NT2/D1 (cell line): ENCODE measurements at regions not wholly inside any gene's neighbourhood (a gene's known extent, or its start where the extent isn't known, plus 50 kb on each side); places are given as distances from the start of the nearest gene placed in this dataset.
"Not testable (repeated sequence)": the region's sequence is repeated elsewhere in the genome, so short reads cannot be mapped to it uniquely, and the experiment has no call there.

Source experiments
- DNase-seq: peaks from one replicate; pipeline ENCODE4 v3.0.0-alpha.2; 2011; ENCODE audit warnings: low read depth, low spot score
- H3K27me3 ChIP-seq: 2 replicates; pipeline ENCODE4 v1.6.0; 2011; ENCODE audit warnings: mild to moderate bottlenecking; ENCODE audit not compliant: insufficient read length, insufficient read depth
- H3K36me3 ChIP-seq: 2 replicates; pipeline ENCODE4 v1.6.1; 2011; ENCODE audit warnings: mild to moderate bottlenecking, low read length, mixed read lengths; ENCODE audit not compliant: insufficient read depth, insufficient read length
- H3K4me1 ChIP-seq: 2 replicates; pipeline ENCODE4 v1.5.1; 2011; ENCODE audit not compliant: insufficient read depth, insufficient read length
- H3K4me3 ChIP-seq: 2 replicates; pipeline ENCODE4 v1.5.1; 2011; ENCODE audit warnings: low read depth; ENCODE audit not compliant: insufficient read length
- H3K9ac ChIP-seq: 2 replicates; pipeline ENCODE4 v1.6.0; 2011; ENCODE audit warnings: low read depth; ENCODE audit not compliant: insufficient read length
- H3K9me3 ChIP-seq: 2 replicates; pipeline ENCODE4 v1.5.1; 2011; ENCODE audit warnings: mild to moderate bottlenecking, low read length; ENCODE audit not compliant: insufficient read depth
- SUZ12 ChIP-seq: IDR thresholded peaks from 2 replicates; pipeline ENCODE4 v1.6.1; 2011; ENCODE audit not compliant: insufficient read length, insufficient read depth; ENCODE audit errors: extremely low read depth
- YY1 ChIP-seq: IDR thresholded peaks from 2 replicates; pipeline ENCODE4 v1.6.1; 2011; ENCODE audit not compliant: insufficient read length, insufficient read depth
- ZNF274 ChIP-seq: IDR thresholded peaks from 2 replicates; pipeline ENCODE4 v1.6.1; 2011; ENCODE audit warnings: mild to moderate bottlenecking, low read depth, low read length

GRCh38 chr6:1164600-1164999, 147.3 kb upstream of the FOXQ1 start:
- DNase-seq: no peak
- Histone ChIP-seq H3K9me3 (no peaks in the 10 kb centered on the region), H3K4me3 (no peak overlapping the region), H3K4me1 (no peaks in the 10 kb centered on the region), H3K9ac (no peak overlapping the region), H3K36me3 (no peaks in the 10 kb centered on the region), H3K27me3 (no peaks in the 10 kb centered on the region)
- TF ChIP-seq YY1 (no peak), SUZ12 (no peak), ZNF274 (no peak)

GRCh38 chr6:1163501-1163900, 148.4 kb upstream of the FOXQ1 start:
- DNase-seq: no peak
- Histone ChIP-seq H3K36me3 (no peaks in the 10 kb centered on the region), H3K9me3 (no peaks in the 10 kb centered on the region), H3K9ac (no peak overlapping the region), H3K4me3 (no peak overlapping the region), H3K27me3 (no peaks in the 10 kb centered on the region), H3K4me1 (no peaks in the 10 kb centered on the region)
- TF ChIP-seq SUZ12 (no peak), ZNF274 (no peak), YY1 (no peak)

- no peak for DNase-seq
- no peaks in the 10 kb centered on the region for H3K27me3 ChIP-seq
These were observed 149.3 kb upstream of the FOXQ1 start for GRCh38 chr6:1162367-1163275.

GRCh38 chr6:1156411-1156810, 155.5 kb upstream of the FOXQ1 start:
- not testable (repeated sequence) for H3K36me3 ChIP-seq, DNase-seq, H3K4me1 ChIP-seq, H3K9ac ChIP-seq, H3K27me3 ChIP-seq, H3K4me3 ChIP-seq
- H3K9me3 ChIP-seq: peaks cover 23% of the 10 kb centered on the region

More at GRCh38 chr6:1162367-1163275, 149.3 kb upstream of the FOXQ1 start:
- no peaks in the 10 kb centered on the region for H3K36me3 ChIP-seq
- no peaks in the 10 kb centered on the region for H3K4me1 ChIP-seq
- TF ChIP-seq YY1 (no peak), SUZ12 (no peak), ZNF274 (no peak)
- H3K9ac ChIP-seq: no peak overlapping the region
- H3K4me3 ChIP-seq: no peak overlapping the region
- H3K9me3 ChIP-seq: no peaks in the 10 kb centered on the region

GRCh38 chr6:1153696-1154245, 158.1 kb upstream of the FOXQ1 start:
- no peaks in the 10 kb centered on the region for H3K27me3 ChIP-seq
- no peak for DNase-seq

GRCh38 chr6:1146500-1146899, 165.4 kb upstream of the FOXQ1 start:
- Histone ChIP-seq H3K36me3 (no peaks in the 10 kb centered on the region), H3K4me3 (no peak overlapping the region), H3K4me1 (peaks cover 4% of the 10 kb centered on the region), H3K27me3 (no peaks in the 10 kb centered on the region), H3K9me3 (no peaks in the 10 kb centered on the region), H3K9ac (no peak overlapping the region)
- TF ChIP-seq YY1 (no peak), ZNF274 (no peak), SUZ12 (no peak)
- no peak for DNase-seq

More at GRCh38 chr6:1153696-1154245, 158.1 kb upstream of the FOXQ1 start:
- H3K9ac ChIP-seq: no peak overlapping the region
- H3K4me1 ChIP-seq: no peaks in the 10 kb centered on the region
- H3K4me3 ChIP-seq: no peak overlapping the region
- no peak for TF ChIP-seq ZNF274
- no peak for TF ChIP-seq SUZ12
- no peak for TF ChIP-seq YY1
- H3K36me3 ChIP-seq: no peaks in the 10 kb centered on the region
- peaks cover 23% of the 10 kb centered on the region for H3K9me3 ChIP-seq

GRCh38 chr6:1145768-1146218, 166.1 kb upstream of the FOXQ1 start:
- Histone ChIP-seq H3K36me3 (no peaks in the 10 kb centered on the region), H3K9ac (no peak overlapping the region), H3K9me3 (no peaks in the 10 kb centered on the region), H3K4me3 (no peak overlapping the region), H3K27me3 (no peaks in the 10 kb centered on the region), H3K4me1 (peaks cover 4% of the 10 kb centered on the region)
- TF ChIP-seq SUZ12 (no peak), ZNF274 (no peak), YY1 (no peak)
- no peak for DNase-seq
